HG03175 (cell line): ENCODE measurements at regions not wholly inside any gene's neighbourhood (a gene's known extent, or its start where the extent isn't known, plus 50 kb on each side); places are given as distances from the start of the nearest gene placed in this dataset.
"Not testable (repeated sequence)": the region's sequence is repeated elsewhere in the genome, so short reads cannot be mapped to it uniquely, and the experiment has no call there.

Source experiments
- ATAC-seq: cut with Tn5 transposase; IDR thresholded peaks from one replicate; pipeline ENCODE4 v1.9.1; 2021; ENCODE audit warnings: mild to moderate bottlenecking, moderate library complexity; ENCODE audit not compliant: unreplicated experiment

GRCh38 chr10:57699944-57700343 lies 567.8 kb downstream of the IPMK start:
- ATAC-seq: no peak

DNA sequence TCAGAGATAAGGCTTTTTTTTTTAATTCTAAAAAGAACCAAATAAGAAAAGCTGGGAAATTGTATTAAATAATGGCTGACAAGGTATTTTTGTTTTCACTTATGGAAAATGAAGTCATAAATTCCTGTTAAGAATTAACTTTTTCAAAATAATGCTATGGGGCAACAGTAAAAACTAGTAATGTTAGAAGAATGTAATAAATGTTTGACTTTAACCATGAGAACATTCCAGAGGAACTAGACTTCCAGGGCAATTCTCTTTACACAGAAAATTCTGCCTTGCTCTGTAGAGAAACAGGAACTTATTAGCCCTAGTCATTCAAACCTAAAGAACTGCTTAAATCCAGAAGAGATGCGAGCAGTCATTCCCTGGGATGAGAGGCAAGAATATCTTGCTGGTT lies 571.1 kb downstream of the IPMK start:
- ATAC-seq: no peak

- no peak for ATAC-seq
Measured at GRCh38 chr10:57694956-57695608, 572.6 kb downstream of the IPMK start.

DNA sequence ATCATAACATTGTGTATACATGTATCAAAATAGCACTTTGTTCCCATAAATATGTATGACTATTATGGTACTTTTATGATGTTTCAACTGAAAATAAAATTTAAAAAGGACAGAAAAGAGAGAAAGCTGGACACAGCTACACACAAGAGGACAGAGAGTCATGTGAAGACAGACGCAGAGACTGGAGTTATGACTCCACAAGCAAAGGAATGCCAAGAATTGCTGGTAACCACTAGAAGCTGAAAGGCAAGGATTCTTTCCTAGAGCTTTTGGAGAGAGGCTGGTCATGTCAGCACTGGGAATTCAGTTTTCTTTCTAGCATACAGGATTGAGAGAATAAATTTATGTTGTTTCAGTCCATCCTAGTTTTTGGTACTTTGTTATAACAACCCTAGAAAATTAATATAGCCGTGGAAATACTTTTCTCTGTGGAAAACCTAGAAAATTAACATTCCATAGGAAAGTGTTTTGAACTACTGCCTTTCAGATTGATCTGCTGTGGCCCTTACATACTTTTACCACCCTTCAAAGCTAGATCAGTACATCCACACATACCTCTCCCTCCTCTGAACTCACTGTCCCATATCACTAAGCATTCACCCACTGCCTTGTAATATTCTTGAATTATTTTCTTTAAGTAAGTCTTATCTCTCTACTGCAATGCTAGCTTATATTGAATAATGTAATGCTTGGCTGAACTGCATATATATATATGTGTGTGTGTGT lies 575.3 kb downstream of the IPMK start:
- no peak for ATAC-seq

- ATAC-seq: no peak
Measured at GRCh38 chr10:57689596-57690297, 577.9 kb downstream of the IPMK start.

DNA sequence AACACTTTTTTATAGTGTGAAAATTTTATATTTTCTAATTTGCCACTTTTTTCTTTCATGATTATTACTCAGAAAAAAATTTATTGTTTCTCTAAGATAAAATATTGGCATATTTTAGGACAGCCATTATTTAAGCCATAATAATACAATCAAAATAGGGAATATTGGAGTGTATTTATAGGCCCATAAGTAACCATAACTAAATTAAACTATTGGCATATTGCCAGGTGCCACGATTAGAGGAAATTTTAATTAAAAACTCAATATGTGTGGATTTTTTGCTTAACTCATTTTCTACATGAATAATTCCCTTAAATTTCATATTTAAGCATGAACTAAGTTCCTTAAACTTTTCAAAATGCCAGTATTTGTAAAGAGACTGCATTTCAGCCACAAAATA lies 587.8 kb downstream of the IPMK start:
- ATAC-seq: no peak

- ATAC-seq: no peak
Measured at GRCh38 chr10:57675125-57675524, 592.6 kb downstream of the IPMK start.

GRCh38 chr10:57673446-57673960 lies 594.2 kb downstream of the IPMK start:
- ATAC-seq: no peak

DNA sequence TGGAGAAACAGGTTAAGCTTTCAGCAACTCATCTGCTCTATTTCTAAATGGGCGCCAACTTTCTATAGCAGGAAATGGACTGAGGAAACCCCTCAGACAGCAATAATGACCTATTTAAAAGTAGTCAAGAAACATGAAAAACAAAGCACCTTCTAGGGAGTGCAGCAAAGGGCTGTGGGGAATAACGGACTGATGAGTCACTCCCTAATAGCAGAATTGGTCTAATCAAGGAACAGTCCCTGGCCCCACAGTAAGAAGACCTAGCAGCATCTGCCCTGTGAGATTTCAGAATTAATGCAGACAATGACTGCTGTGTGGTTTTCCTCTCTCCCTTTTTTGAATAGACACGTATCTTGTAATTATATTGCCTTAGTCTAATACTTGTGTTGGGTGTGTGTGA lies 602.9 kb downstream of the IPMK start:
- no peak for ATAC-seq

- no peak for ATAC-seq
Measured at GRCh38 chr10:57663401-57663800, 604.3 kb downstream of the IPMK start.

- no peak for ATAC-seq
Measured at GRCh38 chr10:57661206-57661605, 606.5 kb downstream of the IPMK start.

DNA sequence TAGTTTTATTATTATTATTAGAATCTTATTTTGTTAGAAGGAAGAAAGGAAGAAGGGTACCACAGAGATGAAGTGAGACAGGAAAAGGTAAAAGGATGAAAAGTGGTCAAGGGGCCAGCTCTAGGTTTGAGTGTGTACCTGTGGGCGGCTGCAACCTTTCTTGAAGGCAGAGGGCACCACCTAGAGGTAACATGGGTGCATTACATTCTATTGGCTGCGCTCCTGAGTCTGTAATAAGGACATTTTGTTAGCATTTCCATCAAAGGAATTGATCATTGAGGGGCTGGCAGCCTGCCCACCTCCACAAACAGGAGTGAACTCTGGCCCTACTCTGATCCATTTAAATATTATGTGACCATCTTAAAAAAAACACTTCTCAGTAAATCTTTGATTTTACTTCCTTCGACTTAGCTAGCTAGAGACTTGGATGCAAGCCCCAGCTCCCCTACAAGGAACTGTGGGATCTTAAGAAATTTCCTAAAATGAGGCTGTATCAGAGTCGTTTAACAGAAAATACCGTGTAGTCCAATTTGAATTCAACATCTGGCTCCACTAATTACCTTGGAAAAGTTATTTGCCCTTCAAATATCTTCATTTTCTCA lies 610.4 kb downstream of the IPMK start:
- ATAC-seq: peak; percentile 94

- no peak for ATAC-seq
Measured at GRCh38 chr10:57654856-57655255, 612.8 kb downstream of the IPMK start.

DNA sequence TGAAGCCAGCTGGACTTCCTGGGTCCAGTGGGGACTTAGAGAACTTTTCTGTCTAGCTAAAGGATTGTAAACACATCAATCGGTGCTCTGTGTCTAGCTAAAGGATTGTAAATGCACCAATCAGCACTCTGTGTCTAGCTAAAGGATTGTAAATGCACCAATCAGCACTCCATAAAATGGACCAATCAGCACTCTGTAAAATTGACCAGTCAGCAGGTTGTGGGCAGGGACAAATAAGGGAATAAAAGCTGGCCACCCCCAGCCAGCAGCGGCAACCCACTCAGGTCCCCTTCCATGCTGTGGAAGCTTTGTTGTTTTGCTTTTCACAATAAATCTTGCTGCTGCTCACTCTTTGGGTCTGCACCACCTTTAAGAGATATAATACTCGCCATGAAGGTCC lies 622.6 kb downstream of the IPMK start:
- not testable (repeated sequence) for ATAC-seq

GRCh38 chr10:57638411-57638810 lies 629.3 kb downstream of the IPMK start:
- no peak for ATAC-seq

DNA sequence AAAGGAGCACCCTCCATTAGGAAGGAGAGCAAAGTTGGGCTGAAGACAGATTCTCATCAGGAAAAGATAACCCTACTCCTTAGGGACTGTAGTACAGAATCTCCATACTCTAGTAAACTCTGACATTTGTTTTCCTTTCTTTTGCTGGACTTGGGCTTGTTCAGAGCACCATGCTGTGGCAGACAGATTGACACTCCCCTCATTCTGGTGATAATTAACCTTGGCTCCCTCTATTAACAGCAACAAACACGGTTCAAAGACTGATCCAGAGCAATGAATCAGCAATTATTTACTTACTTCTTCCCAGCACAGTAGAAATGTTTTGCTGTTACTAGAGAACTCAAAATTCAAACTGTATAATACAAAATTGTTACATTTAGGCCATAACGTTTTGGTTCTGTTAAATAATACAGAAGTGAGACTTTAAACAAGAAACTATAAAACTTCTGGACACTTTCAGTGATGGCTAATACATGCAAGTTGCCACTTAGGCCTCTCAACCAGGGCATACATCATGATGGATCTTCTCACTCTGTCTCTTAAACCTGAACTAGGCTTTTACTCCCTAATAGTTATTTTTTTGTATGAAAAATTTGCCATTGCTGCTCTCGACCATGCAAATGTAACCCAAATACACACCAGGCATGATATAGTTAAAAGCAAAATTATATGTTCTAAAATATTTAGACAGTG lies 639.0 kb downstream of the IPMK start:
- ATAC-seq: peak; percentile 57

DNA sequence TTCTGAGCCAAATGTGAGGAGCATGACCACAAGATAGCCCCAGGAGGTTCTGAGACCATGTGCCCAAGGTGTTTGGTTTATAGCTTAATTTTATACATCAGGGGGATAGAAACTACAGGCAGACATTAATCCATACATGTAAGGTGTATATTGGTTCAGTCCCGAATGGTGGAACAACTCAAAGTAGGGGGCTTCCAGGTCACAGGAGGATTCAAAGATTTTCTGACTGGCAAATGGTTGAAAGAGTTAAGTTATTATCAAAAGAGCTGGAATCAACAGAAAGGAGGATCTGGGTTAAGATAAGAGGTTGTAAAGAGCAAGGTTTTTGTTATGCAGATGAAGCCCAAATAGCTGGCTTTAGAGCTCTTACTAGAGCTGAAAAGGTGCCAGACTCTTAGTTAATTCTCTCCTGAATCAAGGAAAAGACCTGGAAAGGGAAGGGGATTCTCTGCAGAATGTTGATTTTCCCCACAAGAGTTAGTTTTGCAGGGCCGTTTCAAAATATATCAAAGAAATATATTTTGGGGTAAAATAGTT lies 640.0 kb downstream of the IPMK start:
- ATAC-seq: no peak

- no peak for ATAC-seq
Measured at GRCh38 chr10:57624856-57625592, 642.7 kb downstream of the IPMK start.

GRCh38 chr10:57624066-57624465 lies 643.6 kb downstream of the IPMK start:
- ATAC-seq: no peak

- ATAC-seq: no peak
Measured at GRCh38 chr10:57621466-57621865, 646.2 kb downstream of the IPMK start.
